Endodermal cell (in vitro differentiated cells): ENCODE measurements at regions not wholly inside any gene's neighbourhood (a gene's known extent, or its start where the extent isn't known, plus 50 kb on each side); places are given as distances from the start of the nearest gene placed in this dataset.

Source experiments
- DNase-seq: peaks from one replicate; pipeline ENCODE4 v3.0.0-alpha.2; 2017
- H3K27ac ChIP-seq: 2 replicates; pipeline ENCODE4 v1.5.1; 2013; ENCODE audit warnings: mild to moderate bottlenecking, low read depth, low read length, moderate library complexity
- H3K27me3 ChIP-seq: 2 replicates; pipeline ENCODE4 v1.6.1; 2013; ENCODE audit warnings: mild to moderate bottlenecking, low read length, moderate library complexity; ENCODE audit not compliant: insufficient read depth, control insufficient read depth, poor library complexity, severe bottlenecking
- H3K36me3 ChIP-seq: 2 replicates; pipeline ENCODE4 v1.7.0; 2013; ENCODE audit warnings: mild to moderate bottlenecking, low read length, moderate library complexity; ENCODE audit not compliant: control insufficient read depth, insufficient read depth
- H3K4me1 ChIP-seq: one replicate; pipeline ENCODE4 v1.7.0; 2013; ENCODE audit warnings: low read length; ENCODE audit not compliant: control insufficient read depth, insufficient read depth
- H3K4me3 ChIP-seq: 2 replicates; pipeline ENCODE4 v1.5.1; 2013; ENCODE audit warnings: mild to moderate bottlenecking, low read length, moderate library complexity
- H3K9ac ChIP-seq: 2 replicates; pipeline ENCODE4 v1.6.1; 2013; ENCODE audit warnings: mild to moderate bottlenecking, low read length, moderate library complexity; ENCODE audit not compliant: poor library complexity, severe bottlenecking; ENCODE audit errors: extremely low read depth
- H3K9me3 ChIP-seq: 2 replicates; pipeline ENCODE4 v1.6.1; 2013; ENCODE audit warnings: mild to moderate bottlenecking, low read length, moderate library complexity; ENCODE audit not compliant: control insufficient read depth
- H3K27ac Mint-ChIP-seq: 2 replicates; pipeline ENCODE4 v1.8.0; 2020; ENCODE audit warnings: mixed read lengths
- H3K27me3 Mint-ChIP-seq: 2 replicates; pipeline ENCODE4 v1.8.0; 2021; ENCODE audit warnings: mild to moderate bottlenecking, mixed read lengths; ENCODE audit not compliant: insufficient read depth
- H3K36me3 Mint-ChIP-seq: 2 replicates; pipeline ENCODE4 v1.8.0; 2020; ENCODE audit warnings: low read depth, mixed read lengths
- H3K4me1 Mint-ChIP-seq: 2 replicates; pipeline ENCODE4 v1.8.0; 2020; ENCODE audit warnings: mixed read lengths
- H3K4me3 Mint-ChIP-seq: 2 replicates; pipeline ENCODE4 v1.8.0; 2020; ENCODE audit warnings: mild to moderate bottlenecking, moderate library complexity, mixed read lengths
- H3K9me3 Mint-ChIP-seq: 2 replicates; pipeline ENCODE4 v1.8.0; 2020; ENCODE audit warnings: mild to moderate bottlenecking, mixed read lengths
- WGBS, 2 experiments: methylation state at CpG; one replicate each; pipeline versions ENCODE4 v1.1.5 to v1.1.7; 2013; ENCODE audit warnings: missing lambda C conversion rate in 2 of 2, mixed read lengths in 1 of 2; ENCODE audit not compliant: insufficient coverage in 1 of 2, insufficient read length in 1 of 2; 5-methylcytosine and 5-hydroxymethylcytosine counted together
- TF ChIP-seq, protein P1 (sequence below): fragments of 200-600 bp; sonication (generic); conservative IDR thresholded peaks from 2 replicates; pipeline ENCODE4 v1.5.0; 2021; ENCODE audit warnings: antibody characterized with exemption, mild to moderate bottlenecking

DNA sequence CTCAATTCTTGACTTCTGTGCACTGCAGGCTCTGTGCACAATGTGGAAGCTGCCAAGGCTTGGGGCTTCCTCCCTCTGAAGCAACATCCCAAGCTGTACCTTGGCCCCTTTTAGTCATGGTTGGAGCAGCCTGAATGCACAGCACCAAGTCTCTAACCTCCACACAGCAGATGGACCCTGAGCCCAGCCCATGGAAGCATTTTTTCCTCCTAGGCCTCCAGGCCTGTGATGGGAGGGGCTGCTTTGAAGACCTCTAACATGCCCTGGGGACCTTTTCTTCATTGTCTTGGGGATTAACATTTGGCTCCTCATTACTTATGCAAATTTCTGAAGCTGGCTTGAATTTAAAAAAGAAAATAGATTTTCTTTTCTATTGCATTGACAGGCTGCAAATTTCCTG lies 385.8 kb downstream of the LRRC70 start:
- H3K36me3 Mint-ChIP-seq = no peaks in the 10 kb centered on the region
- H3K9me3 Mint-ChIP-seq = peaks cover 55% of the 10 kb centered on the region
- no peaks in the 10 kb centered on the region for H3K27me3 ChIP-seq
- H3K4me3 Mint-ChIP-seq = no peak overlapping the region
- H3K27ac ChIP-seq = no peak overlapping the region
- peak overlapping the region; percentile 53 for H3K4me3 ChIP-seq
- TF ChIP-seq, protein P1, sequence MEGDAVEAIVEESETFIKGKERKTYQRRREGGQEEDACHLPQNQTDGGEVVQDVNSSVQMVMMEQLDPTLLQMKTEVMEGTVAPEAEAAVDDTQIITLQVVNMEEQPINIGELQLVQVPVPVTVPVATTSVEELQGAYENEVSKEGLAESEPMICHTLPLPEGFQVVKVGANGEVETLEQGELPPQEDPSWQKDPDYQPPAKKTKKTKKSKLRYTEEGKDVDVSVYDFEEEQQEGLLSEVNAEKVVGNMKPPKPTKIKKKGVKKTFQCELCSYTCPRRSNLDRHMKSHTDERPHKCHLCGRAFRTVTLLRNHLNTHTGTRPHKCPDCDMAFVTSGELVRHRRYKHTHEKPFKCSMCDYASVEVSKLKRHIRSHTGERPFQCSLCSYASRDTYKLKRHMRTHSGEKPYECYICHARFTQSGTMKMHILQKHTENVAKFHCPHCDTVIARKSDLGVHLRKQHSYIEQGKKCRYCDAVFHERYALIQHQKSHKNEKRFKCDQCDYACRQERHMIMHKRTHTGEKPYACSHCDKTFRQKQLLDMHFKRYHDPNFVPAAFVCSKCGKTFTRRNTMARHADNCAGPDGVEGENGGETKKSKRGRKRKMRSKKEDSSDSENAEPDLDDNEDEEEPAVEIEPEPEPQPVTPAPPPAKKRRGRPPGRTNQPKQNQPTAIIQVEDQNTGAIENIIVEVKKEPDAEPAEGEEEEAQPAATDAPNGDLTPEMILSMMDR = no peak
- no peaks in the 10 kb centered on the region for H3K27me3 Mint-ChIP-seq
- H3K36me3 ChIP-seq = no peaks in the 10 kb centered on the region
- H3K4me1 ChIP-seq = no peaks in the 10 kb centered on the region
- no peak for DNase-seq
- peaks cover 34% of the 10 kb centered on the region for H3K9me3 ChIP-seq
- H3K27ac Mint-ChIP-seq = no peak overlapping the region
- no peak overlapping the region for H3K9ac ChIP-seq
- no peaks in the 10 kb centered on the region for H3K4me1 Mint-ChIP-seq

DNA sequence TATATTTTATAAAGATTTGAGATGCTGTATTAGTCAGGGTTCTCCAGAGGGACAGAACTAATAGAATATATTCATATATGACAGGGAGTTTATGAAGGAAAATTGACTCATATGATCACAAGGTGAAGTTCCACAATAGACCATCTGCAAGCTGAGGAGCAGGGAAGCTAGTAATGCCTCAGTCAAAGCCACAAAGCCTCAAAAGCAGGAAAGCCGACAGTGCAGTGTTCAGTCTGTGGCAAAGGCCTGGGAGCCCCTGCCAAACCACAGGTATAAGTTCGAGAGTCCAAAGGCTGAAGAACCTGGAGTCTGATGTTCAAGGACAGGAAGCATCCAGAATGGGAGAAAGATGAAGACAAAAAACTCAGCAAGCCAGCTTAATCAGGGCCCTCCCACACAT lies 382.2 kb downstream of the LRRC70 start:
- TF ChIP-seq, protein P1 = no peak
- no peaks in the 10 kb centered on the region for H3K36me3 ChIP-seq
- no peak for DNase-seq
- H3K27me3 ChIP-seq = no peaks in the 10 kb centered on the region
- no peaks in the 10 kb centered on the region for H3K27me3 Mint-ChIP-seq
- no peak overlapping the region for H3K4me3 Mint-ChIP-seq
- 75 to 88% methylated on average over 2 of the region's 2 CpGs for WGBS, 2 experiments
- no peak overlapping the region for H3K9ac ChIP-seq
- H3K9me3 Mint-ChIP-seq = peaks cover 45% of the 10 kb centered on the region
- H3K9me3 ChIP-seq = peaks cover 33% of the 10 kb centered on the region
- H3K27ac ChIP-seq = no peak overlapping the region
- H3K36me3 Mint-ChIP-seq = no peaks in the 10 kb centered on the region
- no peak overlapping the region for H3K4me3 ChIP-seq
- H3K4me1 Mint-ChIP-seq = no peaks in the 10 kb centered on the region
- no peaks in the 10 kb centered on the region for H3K4me1 ChIP-seq
- no peak overlapping the region for H3K27ac Mint-ChIP-seq

DNA sequence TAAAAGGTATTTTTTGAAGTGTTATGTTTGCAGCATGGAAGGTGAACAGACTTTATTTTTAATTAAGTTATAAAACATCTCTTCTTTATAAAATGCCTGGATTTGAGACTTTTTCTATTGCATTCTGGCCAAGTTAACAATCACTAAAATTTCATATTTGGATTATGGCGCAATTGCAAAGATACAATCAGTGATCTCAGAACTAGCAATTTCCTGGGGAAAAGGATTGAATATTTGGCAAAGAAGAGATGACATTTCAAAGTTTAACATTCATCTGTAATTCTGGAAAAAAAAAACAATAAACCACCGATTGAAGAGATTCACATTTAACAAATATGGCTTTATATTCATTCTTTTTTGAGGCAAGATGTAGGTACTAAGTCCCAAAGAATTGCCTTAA lies 378.0 kb downstream of the LRRC70 start:
- Histone ChIP-seq H3K4me3 (no peak overlapping the region), H3K9me3 (no peaks in the 10 kb centered on the region), H3K27ac (no peak overlapping the region), H3K4me1 (no peaks in the 10 kb centered on the region), H3K36me3 (no peaks in the 10 kb centered on the region), H3K9ac (no peak overlapping the region), H3K27me3 (no peaks in the 10 kb centered on the region)
- TF ChIP-seq, protein P1 = no peak
- WGBS, 2 experiments = 95% methylated on average over 2 of the region's 2 CpGs; no CpG with 5 or more reads in 1 of the 2 experiments
- peaks cover 2% of the 10 kb centered on the region for H3K4me1 Mint-ChIP-seq
- H3K27me3 Mint-ChIP-seq = no peaks in the 10 kb centered on the region
- no peak overlapping the region for H3K27ac Mint-ChIP-seq
- peaks cover 5% of the 10 kb centered on the region for H3K9me3 Mint-ChIP-seq
- no peak for DNase-seq
- no peaks in the 10 kb centered on the region for H3K36me3 Mint-ChIP-seq
- no peak overlapping the region for H3K4me3 Mint-ChIP-seq
